ENCODE measurements at regions not wholly inside any gene's neighbourhood (a gene's known extent, or its start where the extent isn't known, plus 50 kb on each side); places are given as distances from the start of the nearest gene placed in this dataset.

DNA sequence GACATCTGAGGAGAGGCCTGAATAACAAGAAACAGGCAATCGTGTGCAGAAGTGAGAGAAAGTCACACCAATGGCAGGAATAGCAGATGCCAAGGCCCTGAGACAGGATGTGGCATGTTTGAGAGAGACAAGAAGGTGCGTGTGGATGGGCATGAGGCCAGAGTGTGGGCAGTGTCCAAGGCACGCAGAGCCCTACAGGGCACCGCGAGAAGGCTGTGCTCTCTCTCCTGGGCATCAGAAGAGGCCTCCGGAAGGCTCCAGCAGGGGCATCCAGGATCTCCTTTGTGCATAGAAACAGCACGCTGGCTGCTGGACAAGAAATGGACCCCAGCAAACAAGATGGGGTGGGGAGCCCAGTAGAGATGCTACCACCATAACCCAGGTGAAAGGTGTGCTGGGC lies 239.0 kb upstream of the RAB6C start:
- no peak overlapping the region for H3K4me3 ChIP-seq (ENCODE audit: insufficient read depth, low read depth, low read length)
- H3K4me1 ChIP-seq (ENCODE audit: control insufficient read depth, insufficient read depth, low read length): peaks cover 8% of the 10 kb centered on the region
- no peaks in the 10 kb centered on the region for H3K27me3 ChIP-seq (ENCODE audit: control insufficient read depth, insufficient read depth, low read length, poor library complexity, severe bottlenecking)
- H3K27ac ChIP-seq (ENCODE audit: insufficient read depth, low read depth, low read length, poor library complexity, severe bottlenecking): no peak overlapping the region
- no peaks in the 10 kb centered on the region for H3K9me3 ChIP-seq (ENCODE audit: control insufficient read depth, low read length)
- no peaks in the 10 kb centered on the region for H3K36me3 ChIP-seq (ENCODE audit: control insufficient read depth, insufficient read depth, low read length)
- 95 to 96% methylated on average over 7 of the region's 7 CpGs for WGBS, 2 experiments

DNA sequence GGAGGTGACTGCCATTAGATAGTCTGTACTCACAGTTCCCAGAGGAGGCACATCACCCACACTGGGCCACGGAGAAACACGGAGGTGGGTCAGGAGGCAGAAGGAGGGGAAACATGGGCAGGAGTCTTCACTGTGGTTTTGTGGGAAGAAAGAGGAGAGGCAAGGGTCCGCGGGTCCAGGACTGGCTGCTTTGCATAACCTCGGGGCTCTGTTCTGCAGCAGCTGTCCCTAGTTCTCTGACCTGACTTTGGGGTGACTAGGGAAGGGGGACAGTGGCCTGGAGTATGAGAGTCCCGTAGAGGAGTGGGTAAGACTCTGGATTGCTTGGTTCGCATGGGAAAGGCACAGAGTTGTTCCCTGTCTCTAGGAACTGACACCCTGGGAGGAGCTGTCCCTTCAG lies 238.3 kb upstream of the RAB6C start:
- Histone ChIP-seq H3K36me3 (ENCODE audit: control insufficient read depth, insufficient read depth, low read length) (no peaks in the 10 kb centered on the region), H3K9me3 (ENCODE audit: control insufficient read depth, low read length) (no peaks in the 10 kb centered on the region), H3K4me3 (ENCODE audit: insufficient read depth, low read depth, low read length) (no peak overlapping the region), H3K27ac (ENCODE audit: insufficient read depth, low read depth, low read length, poor library complexity, severe bottlenecking) (no peak overlapping the region), H3K4me1 (ENCODE audit: control insufficient read depth, insufficient read depth, low read length) (peaks cover 8% of the 10 kb centered on the region), H3K27me3 (ENCODE audit: control insufficient read depth, insufficient read depth, low read length, poor library complexity, severe bottlenecking) (no peaks in the 10 kb centered on the region)
- WGBS, 2 experiments: 91 to 94% methylated on average over 7 of the region's 7 CpGs

GRCh38 chr2:129741623-129742022 lies 237.8 kb upstream of the RAB6C start:
- 93 to 94% methylated on average over 12 of the region's 12 CpGs for WGBS, 2 experiments
- peaks cover 8% of the 10 kb centered on the region for H3K4me1 ChIP-seq (ENCODE audit: control insufficient read depth, insufficient read depth, low read length)
- H3K36me3 ChIP-seq (ENCODE audit: control insufficient read depth, insufficient read depth, low read length): no peaks in the 10 kb centered on the region
- no peaks in the 10 kb centered on the region for H3K9me3 ChIP-seq (ENCODE audit: control insufficient read depth, low read length)
- H3K4me3 ChIP-seq (ENCODE audit: insufficient read depth, low read depth, low read length): no peak overlapping the region
- H3K27ac ChIP-seq (ENCODE audit: insufficient read depth, low read depth, low read length, poor library complexity, severe bottlenecking): no peak overlapping the region
- no peaks in the 10 kb centered on the region for H3K27me3 ChIP-seq (ENCODE audit: control insufficient read depth, insufficient read depth, low read length, poor library complexity, severe bottlenecking)

DNA sequence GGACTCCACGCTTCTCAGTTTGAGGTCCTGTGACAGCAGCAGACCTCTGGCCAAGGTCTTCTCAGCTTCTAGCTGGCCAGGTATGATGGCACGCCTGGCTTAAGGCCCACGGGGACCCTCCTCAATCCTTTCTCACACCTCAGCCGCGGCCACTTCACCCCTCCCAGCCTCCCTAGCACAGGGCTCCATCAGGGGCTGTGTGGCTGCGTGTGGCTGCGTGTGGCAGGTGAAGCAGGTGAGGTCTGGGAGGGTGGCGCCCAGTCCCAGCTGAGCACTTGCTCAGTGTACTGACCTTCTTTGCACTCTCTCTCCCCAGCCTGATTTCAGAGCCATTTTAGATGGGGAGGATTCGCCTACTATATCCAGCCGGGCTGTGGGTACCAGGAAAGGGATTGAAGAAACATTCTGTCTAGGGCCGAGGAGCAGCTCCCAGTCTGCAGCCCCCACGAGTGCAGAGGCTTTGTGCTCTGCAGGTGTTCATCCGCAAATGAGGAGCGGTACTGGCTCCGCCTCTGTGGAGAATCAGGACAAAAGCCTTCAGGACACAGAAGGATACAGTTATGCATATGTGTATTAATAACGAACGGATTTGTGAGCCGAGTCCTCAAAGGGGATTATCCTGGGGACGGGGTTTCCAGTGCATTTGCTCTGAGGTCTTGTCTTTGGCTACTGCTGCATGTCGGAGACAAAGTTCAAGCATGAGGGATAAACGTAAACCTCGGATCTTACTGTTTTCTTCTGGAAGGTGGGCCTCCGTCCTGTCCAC lies 236.9 kb upstream of the RAB6C start:
- Histone ChIP-seq H3K4me3 (ENCODE audit: insufficient read depth, low read depth, low read length) (no peak overlapping the region), H3K27ac (ENCODE audit: insufficient read depth, low read depth, low read length, poor library complexity, severe bottlenecking) (no peak overlapping the region), H3K4me1 (ENCODE audit: control insufficient read depth, insufficient read depth, low read length) (peaks cover 8% of the 10 kb centered on the region), H3K27me3 (ENCODE audit: control insufficient read depth, insufficient read depth, low read length, poor library complexity, severe bottlenecking) (no peaks in the 10 kb centered on the region), H3K36me3 (ENCODE audit: control insufficient read depth, insufficient read depth, low read length) (no peaks in the 10 kb centered on the region), H3K9me3 (ENCODE audit: control insufficient read depth, low read length) (no peaks in the 10 kb centered on the region)
- 88 to 91% methylated on average over 23 of the region's 23 CpGs for WGBS, 2 experiments

- peaks cover 8% of the 10 kb centered on the region for H3K4me1 ChIP-seq (ENCODE audit: control insufficient read depth, insufficient read depth, low read length)
- no peaks in the 10 kb centered on the region for H3K27me3 ChIP-seq (ENCODE audit: control insufficient read depth, insufficient read depth, low read length, poor library complexity, severe bottlenecking)
- H3K9me3 ChIP-seq (ENCODE audit: control insufficient read depth, low read length): no peaks in the 10 kb centered on the region
- no peaks in the 10 kb centered on the region for H3K36me3 ChIP-seq (ENCODE audit: control insufficient read depth, insufficient read depth, low read length)
- no peak overlapping the region for H3K27ac ChIP-seq (ENCODE audit: insufficient read depth, low read depth, low read length, poor library complexity, severe bottlenecking)
- 91 to 92% methylated on average over 7 of the region's 7 CpGs for WGBS, 2 experiments
- H3K4me3 ChIP-seq (ENCODE audit: insufficient read depth, low read depth, low read length): no peak overlapping the region
Observed at GRCh38 chr2:129744141-129744540, 235.3 kb upstream of the RAB6C start.

GRCh38 chr2:129744649-129745048 lies 234.8 kb upstream of the RAB6C start:
- no peaks in the 10 kb centered on the region for H3K27me3 ChIP-seq (ENCODE audit: control insufficient read depth, insufficient read depth, low read length, poor library complexity, severe bottlenecking)
- peaks cover 8% of the 10 kb centered on the region for H3K4me1 ChIP-seq (ENCODE audit: control insufficient read depth, insufficient read depth, low read length)
- H3K9me3 ChIP-seq (ENCODE audit: control insufficient read depth, low read length): no peaks in the 10 kb centered on the region
- H3K4me3 ChIP-seq (ENCODE audit: insufficient read depth, low read depth, low read length): no peak overlapping the region
- WGBS, 2 experiments: 66 to 70% methylated on average over 8 of the region's 8 CpGs
- H3K27ac ChIP-seq (ENCODE audit: insufficient read depth, low read depth, low read length, poor library complexity, severe bottlenecking): no peak overlapping the region
- no peaks in the 10 kb centered on the region for H3K36me3 ChIP-seq (ENCODE audit: control insufficient read depth, insufficient read depth, low read length)

GRCh38 chr2:129747500-129748125 lies 231.9 kb upstream of the RAB6C start:
- Histone ChIP-seq H3K27ac (ENCODE audit: insufficient read depth, low read depth, low read length, poor library complexity, severe bottlenecking) (no peak overlapping the region), H3K4me3 (ENCODE audit: insufficient read depth, low read depth, low read length) (no peak overlapping the region), H3K9me3 (ENCODE audit: control insufficient read depth, low read length) (no peaks in the 10 kb centered on the region), H3K4me1 (ENCODE audit: control insufficient read depth, insufficient read depth, low read length) (peaks cover 8% of the 10 kb centered on the region), H3K27me3 (ENCODE audit: control insufficient read depth, insufficient read depth, low read length, poor library complexity, severe bottlenecking) (no peaks in the 10 kb centered on the region), H3K36me3 (ENCODE audit: control insufficient read depth, insufficient read depth, low read length) (no peaks in the 10 kb centered on the region)
- 93% methylated on average over 6 of the region's 6 CpGs for WGBS, 2 experiments

DNA sequence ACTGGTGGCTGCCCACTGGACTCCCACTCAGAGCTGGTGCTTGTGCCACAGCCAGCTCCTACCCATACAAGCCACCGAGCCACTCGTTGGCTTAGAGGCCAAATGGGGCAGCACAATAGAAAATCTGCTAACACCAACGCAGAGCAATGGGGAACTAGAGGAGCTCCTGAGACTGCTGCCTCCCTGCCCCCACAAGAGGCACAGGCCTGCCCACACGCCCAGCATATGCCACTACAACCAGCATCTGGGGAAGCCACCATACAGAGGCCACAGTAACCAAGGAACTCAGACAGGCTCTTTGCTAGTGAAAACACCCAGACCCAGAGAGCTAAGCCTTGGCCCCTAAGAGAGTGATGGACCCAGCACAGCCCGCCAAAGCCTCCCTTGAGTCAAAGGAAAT lies 231.2 kb upstream of the RAB6C start:
- H3K4me1 ChIP-seq (ENCODE audit: control insufficient read depth, insufficient read depth, low read length): peaks cover 8% of the 10 kb centered on the region
- H3K27me3 ChIP-seq (ENCODE audit: control insufficient read depth, insufficient read depth, low read length, poor library complexity, severe bottlenecking): no peaks in the 10 kb centered on the region
- H3K36me3 ChIP-seq (ENCODE audit: control insufficient read depth, insufficient read depth, low read length): no peaks in the 10 kb centered on the region
- no peak overlapping the region for H3K27ac ChIP-seq (ENCODE audit: insufficient read depth, low read depth, low read length, poor library complexity, severe bottlenecking)
- WGBS, 2 experiments: 87 to 91% methylated on average over 5 of the region's 5 CpGs
- no peak overlapping the region for H3K4me3 ChIP-seq (ENCODE audit: insufficient read depth, low read depth, low read length)
- H3K9me3 ChIP-seq (ENCODE audit: control insufficient read depth, low read length): no peaks in the 10 kb centered on the region

- WGBS, 2 experiments: 57 to 62% methylated on average over 6 of the region's 6 CpGs
- H3K4me1 ChIP-seq (ENCODE audit: control insufficient read depth, insufficient read depth, low read length): peaks cover 8% of the 10 kb centered on the region
Observed at GRCh38 chr2:129748653-129749052, 230.8 kb upstream of the RAB6C start.

DNA sequence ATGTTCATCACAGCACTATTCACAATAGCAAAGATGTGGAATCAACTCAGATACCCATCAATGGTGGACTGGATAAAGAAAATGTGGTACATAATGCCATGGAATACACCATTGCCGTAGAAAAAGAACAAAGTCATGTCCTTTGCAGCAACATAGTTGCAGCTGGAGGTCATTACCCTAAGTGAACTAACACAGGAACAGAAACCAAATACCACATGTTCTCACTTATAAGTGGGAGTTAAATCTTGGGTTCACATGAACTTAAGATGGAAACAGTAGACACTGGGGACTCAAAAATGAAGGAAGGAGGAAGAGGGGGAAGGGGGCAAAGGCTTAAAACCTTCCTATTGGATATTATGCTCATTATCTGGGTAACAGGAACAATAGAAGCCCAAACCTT lies 228.1 kb upstream of the RAB6C start:
- Histone ChIP-seq H3K4me3 (ENCODE audit: insufficient read depth, low read depth, low read length) (no peak overlapping the region), H3K4me1 (ENCODE audit: control insufficient read depth, insufficient read depth, low read length) (no peaks in the 10 kb centered on the region), H3K9me3 (ENCODE audit: control insufficient read depth, low read length) (no peaks in the 10 kb centered on the region), H3K36me3 (ENCODE audit: control insufficient read depth, insufficient read depth, low read length) (no peaks in the 10 kb centered on the region), H3K27ac (ENCODE audit: insufficient read depth, low read depth, low read length, poor library complexity, severe bottlenecking) (no peak overlapping the region), H3K27me3 (ENCODE audit: control insufficient read depth, insufficient read depth, low read length, poor library complexity, severe bottlenecking) (no peaks in the 10 kb centered on the region)
- WGBS, 2 experiments: 87 to 92% methylated on average over 1 of the region's 1 CpG

More at GRCh38 chr2:129748653-129749052, 230.8 kb upstream of the RAB6C start:
- no peaks in the 10 kb centered on the region for H3K9me3 ChIP-seq (ENCODE audit: control insufficient read depth, low read length)
- no peaks in the 10 kb centered on the region for H3K27me3 ChIP-seq (ENCODE audit: control insufficient read depth, insufficient read depth, low read length, poor library complexity, severe bottlenecking)
- H3K36me3 ChIP-seq (ENCODE audit: control insufficient read depth, insufficient read depth, low read length): no peaks in the 10 kb centered on the region
- H3K4me3 ChIP-seq (ENCODE audit: insufficient read depth, low read depth, low read length): no peak overlapping the region
- no peak overlapping the region for H3K27ac ChIP-seq (ENCODE audit: insufficient read depth, low read depth, low read length, poor library complexity, severe bottlenecking)
